Osteoblast (primary cell): ENCODE measurements at regions not wholly inside any gene's neighbourhood (a gene's known extent, or its start where the extent isn't known, plus 50 kb on each side); places are given as distances from the start of the nearest gene placed in this dataset.

Experiments
- DNase-seq: peaks from one replicate; pipeline ENCODE4 v3.0.0; 2011; ENCODE audit warnings: low spot score, mixed read lengths; ENCODE audit not compliant: insufficient read length; ENCODE audit errors: missing footprints
- H2AFZ ChIP-seq: 2 replicates; pipeline ENCODE4 v1.6.0; 2011; ENCODE audit warnings: mild to moderate bottlenecking, low read length
- H3K27ac ChIP-seq: 2 replicates; pipeline ENCODE4 v1.5.1; 2011; ENCODE audit warnings: mild to moderate bottlenecking, low read depth, low read length, moderate library complexity
- H3K27me3 ChIP-seq: 2 replicates; pipeline ENCODE4 v1.6.0; 2012; ENCODE audit warnings: mild to moderate bottlenecking, control low read depth, inconsistent platforms, low read length, moderate library complexity; ENCODE audit not compliant: insufficient read depth
- H3K36me3 ChIP-seq: 2 replicates; pipeline ENCODE4 v1.5.1; 2011; ENCODE audit warnings: mild to moderate bottlenecking, low read length, control low read depth, moderate library complexity; ENCODE audit not compliant: insufficient read depth
- H3K4me1 ChIP-seq: 2 replicates; pipeline ENCODE4 v1.5.1; 2011; ENCODE audit warnings: mild to moderate bottlenecking, low read length, control low read depth, moderate library complexity; ENCODE audit not compliant: insufficient read depth
- H3K4me2 ChIP-seq: 2 replicates; pipeline ENCODE4 v1.6.0; 2011; ENCODE audit warnings: mild to moderate bottlenecking, low read length; ENCODE audit not compliant: insufficient read depth
- H3K4me3 ChIP-seq: fragments of 200-600 bp; sonication (generic); 3 replicates; pipeline ENCODE4 v1.5.1; 2012; ENCODE audit warnings: mild to moderate bottlenecking, low read length, inconsistent platforms; ENCODE audit not compliant: insufficient read depth
- H3K79me2 ChIP-seq: 2 replicates; pipeline ENCODE4 v1.6.0; 2012; ENCODE audit warnings: mild to moderate bottlenecking, low read length, control low read depth, inconsistent platforms; ENCODE audit not compliant: insufficient read depth
- H3K9me3 ChIP-seq: 2 replicates; pipeline ENCODE4 v1.5.1; 2011; ENCODE audit warnings: low read depth, low read length, control low read depth
- H4K20me1 ChIP-seq: 2 replicates; pipeline ENCODE4 v1.6.0; 2012; ENCODE audit warnings: mild to moderate bottlenecking, low read length, control low read depth; ENCODE audit not compliant: insufficient read depth
- CTCF ChIP-seq: IDR thresholded peaks from 2 replicates; pipeline ENCODE4 v1.5.1; 2011; ENCODE audit warnings: mild to moderate bottlenecking, low read depth, low read length, moderate library complexity; ENCODE audit errors: extremely low read depth

- TF ChIP-seq CTCF = no peak
- no peak overlapping the region for H2AFZ ChIP-seq
- no peaks in the 10 kb centered on the region for H3K9me3 ChIP-seq
- H3K4me1 ChIP-seq = no peaks in the 10 kb centered on the region
- peaks cover 4% of the 10 kb centered on the region for H3K27me3 ChIP-seq
- DNase-seq = no peak
- H3K4me3 ChIP-seq = no peak overlapping the region
- no peaks in the 10 kb centered on the region for H3K79me2 ChIP-seq
- H3K27ac ChIP-seq = no peak overlapping the region
- H3K4me2 ChIP-seq = no peak overlapping the region
- no peaks in the 10 kb centered on the region for H3K36me3 ChIP-seq
- no peaks in the 10 kb centered on the region for H4K20me1 ChIP-seq
Measured at GRCh38 chr14:56049536-56049935, 68.7 kb upstream of the PELI2 start.

GRCh38 chr14:56055511-56055910 is 62.7 kb upstream of the PELI2 start:
- no peak for TF ChIP-seq CTCF
- Histone ChIP-seq H3K27me3 (peaks cover 12% of the 10 kb centered on the region), H4K20me1 (no peaks in the 10 kb centered on the region), H3K79me2 (no peaks in the 10 kb centered on the region), H3K27ac (no peak overlapping the region), H3K4me2 (no peak overlapping the region), H3K4me1 (no peaks in the 10 kb centered on the region), H2AFZ (peak overlapping the region; percentile 51), H3K36me3 (no peaks in the 10 kb centered on the region), H3K9me3 (no peaks in the 10 kb centered on the region), H3K4me3 (no peak overlapping the region)
- DNase-seq = no peak

- DNase-seq = no peak
- no peak overlapping the region for H3K27ac ChIP-seq
Measured at GRCh38 chr14:56056031-56056430, 62.2 kb upstream of the PELI2 start.

GRCh38 chr14:56057071-56057741 is 61.0 kb upstream of the PELI2 start:
- no peaks in the 10 kb centered on the region for H3K9me3 ChIP-seq
- TF ChIP-seq CTCF = no peak
- H3K4me2 ChIP-seq = no peak overlapping the region
- H2AFZ ChIP-seq = no peak overlapping the region
- H3K27me3 ChIP-seq = peaks cover 12% of the 10 kb centered on the region
- no peak for DNase-seq
- H3K36me3 ChIP-seq = no peaks in the 10 kb centered on the region
- H3K4me3 ChIP-seq = no peak overlapping the region
- no peaks in the 10 kb centered on the region for H3K4me1 ChIP-seq
- H3K27ac ChIP-seq = no peak overlapping the region
- H4K20me1 ChIP-seq = no peaks in the 10 kb centered on the region
- H3K79me2 ChIP-seq = no peaks in the 10 kb centered on the region

More at GRCh38 chr14:56056031-56056430, 62.2 kb upstream of the PELI2 start:
- Histone ChIP-seq H3K4me1 (no peaks in the 10 kb centered on the region), H3K27me3 (peaks cover 12% of the 10 kb centered on the region), H3K4me3 (no peak overlapping the region), H4K20me1 (no peaks in the 10 kb centered on the region), H3K9me3 (no peaks in the 10 kb centered on the region), H2AFZ (no peak overlapping the region), H3K79me2 (no peaks in the 10 kb centered on the region), H3K4me2 (no peak overlapping the region), H3K36me3 (no peaks in the 10 kb centered on the region)
- TF ChIP-seq CTCF = no peak
